HEK293 (cell line): ENCODE measurements at regions not wholly inside any gene's neighbourhood (a gene's known extent, or its start where the extent isn't known, plus 50 kb on each side); places are given as distances from the start of the nearest gene placed in this dataset.

Experiments
- CTCF ChIP-seq: fragments of 450-650 bp; formaldehyde crosslinking; IDR thresholded peaks from 2 replicates; pipeline ENCODE4 v1.5.1; 2016; ENCODE audit warnings: missing biosample characterization, missing genetic modification characterization
- MZF1 ChIP-seq: fragments of 450-650 bp; formaldehyde crosslinking; IDR thresholded peaks from 2 replicates; pipeline ENCODE4 v1.5.1; 2017; ENCODE audit warnings: missing biosample characterization, missing genetic modification characterization, borderline replicate concordance
- PATZ1 ChIP-seq: fragments of 450-650 bp; formaldehyde crosslinking; IDR thresholded peaks from 2 replicates; pipeline ENCODE4 v1.5.1; 2016; ENCODE audit warnings: missing biosample characterization, missing genetic modification characterization
- ZNF121 ChIP-seq: fragments of 450-650 bp; formaldehyde crosslinking; IDR thresholded peaks from 2 replicates; pipeline ENCODE4 v1.5.1; 2016; ENCODE audit warnings: missing biosample characterization, missing genetic modification characterization
- ZNF354C ChIP-seq: fragments of 450-650 bp; formaldehyde crosslinking; IDR thresholded peaks from 2 replicates; pipeline ENCODE4 v1.5.1; 2016; ENCODE audit warnings: missing biosample characterization, missing genetic modification characterization, low read depth, borderline replicate concordance

GRCh38 chr6:164274493-164274892 is 860.0 kb downstream of the QKI start:
- TF ChIP-seq MZF1 (tag by site-specific recombination) (no peak), CTCF (tag by site-specific recombination) (no peak), ZNF121 (tag by site-specific recombination) (no peak), PATZ1 (tag by site-specific recombination) (no peak), ZNF354C (tag by site-specific recombination) (no peak)
